Cardiac muscle cell (in vitro differentiated cells and primary cell): ENCODE measurements at regions not wholly inside any gene's neighbourhood (a gene's known extent, or its start where the extent isn't known, plus 50 kb on each side); places are given as distances from the start of the nearest gene placed in this dataset.

Source experiments
- DNase-seq, 2 donors: peaks; one replicate each; pipeline versions ENCODE4 v3.0.0 to v3.0.0-alpha.2; 2010 to 2017; ENCODE audit warnings: low read depth in 1 of 2, low spot score in 1 of 2
- H3K27ac ChIP-seq: fragments of 200-600 bp; sonication (generic); 2 replicates; pipeline ENCODE4 v1.5.1; 2016
- H3K27me3 ChIP-seq: fragments of 200-600 bp; sonication (generic); 2 replicates; pipeline ENCODE4 v1.6.0; 2016; ENCODE audit warnings: control low read depth
- H3K36me3 ChIP-seq: fragments of 200-600 bp; sonication (generic); 2 replicates; pipeline ENCODE4 v1.5.1; 2016; ENCODE audit warnings: control low read depth
- H3K4me1 ChIP-seq: fragments of 200-600 bp; sonication (generic); 2 replicates; pipeline ENCODE4 v1.8.1; 2017; ENCODE audit warnings: low read depth, mild to moderate bottlenecking, mixed run types
- H3K4me3 ChIP-seq: fragments of 200-600 bp; sonication (generic); 2 replicates; pipeline ENCODE4 v1.5.1; 2016; ENCODE audit warnings: mild to moderate bottlenecking
- H3K9me3 ChIP-seq: fragments of 200-600 bp; sonication (generic); 2 replicates; pipeline ENCODE4 v1.5.1; 2017; ENCODE audit warnings: low read depth, mild to moderate bottlenecking, control low read depth
- CTCF ChIP-seq: IDR thresholded peaks from 2 replicates; pipeline ENCODE4 v1.5.1; 2012; ENCODE audit warnings: low read depth, mild to moderate bottlenecking, low read length

- Histone ChIP-seq H3K36me3 (no peaks in the 10 kb centered on the region), H3K27ac (no peak overlapping the region), H3K9me3 (no peaks in the 10 kb centered on the region), H3K4me1 (no peaks in the 10 kb centered on the region), H3K27me3 (no peaks in the 10 kb centered on the region), H3K4me3 (no peak overlapping the region)
- no peak for DNase-seq
- no peak for TF ChIP-seq CTCF
Measured at GRCh38 chr3:70757658-70758057, 445.2 kb upstream of the MDFIC2 start.

- H3K36me3 ChIP-seq, result no peaks in the 10 kb centered on the region
- no peaks in the 10 kb centered on the region for H3K9me3 ChIP-seq
- no peak overlapping the region for H3K4me3 ChIP-seq
- TF ChIP-seq CTCF, result no peak
- no peak overlapping the region for H3K27ac ChIP-seq
- no peaks in the 10 kb centered on the region for H3K4me1 ChIP-seq
- no peak for DNase-seq
- H3K27me3 ChIP-seq, result no peaks in the 10 kb centered on the region
Measured at GRCh38 chr3:70755526-70755925, 443.1 kb upstream of the MDFIC2 start.

GRCh38 chr3:70754314-70754713, 441.9 kb upstream of the MDFIC2 start:
- H3K4me1 ChIP-seq, result no peaks in the 10 kb centered on the region
- DNase-seq, result peak in 1 of 2 donors; percentile 48
- H3K27ac ChIP-seq, result no peak overlapping the region
- TF ChIP-seq CTCF, result no peak
- H3K36me3 ChIP-seq, result no peaks in the 10 kb centered on the region
- no peaks in the 10 kb centered on the region for H3K27me3 ChIP-seq
- no peaks in the 10 kb centered on the region for H3K9me3 ChIP-seq
- no peak overlapping the region for H3K4me3 ChIP-seq

- Histone ChIP-seq H3K4me1 (no peaks in the 10 kb centered on the region), H3K27ac (no peak overlapping the region), H3K27me3 (no peaks in the 10 kb centered on the region), H3K9me3 (no peaks in the 10 kb centered on the region), H3K4me3 (no peak overlapping the region), H3K36me3 (no peaks in the 10 kb centered on the region)
- DNase-seq, result peak in 1 of 2 donors; percentile 24
- TF ChIP-seq CTCF, result no peak
Measured at GRCh38 chr3:70753572-70753971, 441.1 kb upstream of the MDFIC2 start.

- no peak for TF ChIP-seq CTCF
- no peak for DNase-seq
- Histone ChIP-seq H3K4me3 (no peak overlapping the region), H3K9me3 (no peaks in the 10 kb centered on the region), H3K27me3 (no peaks in the 10 kb centered on the region), H3K36me3 (no peaks in the 10 kb centered on the region), H3K27ac (no peak overlapping the region), H3K4me1 (no peaks in the 10 kb centered on the region)
Measured at GRCh38 chr3:70752051-70752450, 439.6 kb upstream of the MDFIC2 start.

GRCh38 chr3:70749122-70749521, 436.7 kb upstream of the MDFIC2 start:
- no peak overlapping the region for H3K27ac ChIP-seq
- no peak for TF ChIP-seq CTCF
- no peaks in the 10 kb centered on the region for H3K4me1 ChIP-seq
- no peaks in the 10 kb centered on the region for H3K9me3 ChIP-seq
- H3K27me3 ChIP-seq, result no peaks in the 10 kb centered on the region
- no peaks in the 10 kb centered on the region for H3K36me3 ChIP-seq
- no peak for DNase-seq
- H3K4me3 ChIP-seq, result no peak overlapping the region
